Loucy (cell line): ENCODE measurements at regions not wholly inside any gene's neighbourhood (a gene's known extent, or its start where the extent isn't known, plus 50 kb on each side); places are given as distances from the start of the nearest gene placed in this dataset.

Experiments
- H2AFZ ChIP-seq: fragments of 200-600 bp; sonication (generic); 2 replicates; pipeline ENCODE4 v1.6.0; 2016; ENCODE audit warnings: antibody characterized with exemption, mild to moderate bottlenecking, low read length, moderate library complexity
- H3F3A ChIP-seq: fragments of 200-600 bp; 2 replicates; pipeline ENCODE4 v1.6.0; 2016; ENCODE audit warnings: antibody characterized with exemption, low read depth, mild to moderate bottlenecking
- H3K27me3 ChIP-seq: fragments of 200-600 bp; sonication (generic); 2 replicates; pipeline ENCODE4 v1.6.1; 2014; ENCODE audit warnings: low read length, mild to moderate bottlenecking; ENCODE audit not compliant: insufficient read depth, poor library complexity, severe bottlenecking
- H3K36me3 ChIP-seq: fragments of 200-600 bp; sonication (generic); 2 replicates; pipeline ENCODE4 v1.6.1; 2016; ENCODE audit warnings: low read length; ENCODE audit not compliant: insufficient read depth
- H3K4me1 ChIP-seq: fragments of 200-600 bp; sonication (generic); 2 replicates; pipeline ENCODE4 v1.5.1; 2014; ENCODE audit warnings: low read length, mild to moderate bottlenecking; ENCODE audit not compliant: insufficient read depth, poor library complexity, severe bottlenecking
- H3K4me2 ChIP-seq: fragments of 200-600 bp; sonication (generic); 2 replicates; pipeline ENCODE4 v1.6.0; 2014; ENCODE audit warnings: antibody characterized with exemption, low read length, low read depth, mild to moderate bottlenecking; ENCODE audit not compliant: poor library complexity, severe bottlenecking
- H3K4me3 ChIP-seq: fragments of 200-600 bp; sonication (generic); 2 replicates; pipeline ENCODE4 v1.5.1; 2014; ENCODE audit warnings: low read length, mild to moderate bottlenecking, mixed read lengths; ENCODE audit not compliant: poor library complexity, severe bottlenecking
- H3K79me2 ChIP-seq: fragments of 200-600 bp; sonication (generic); 2 replicates; pipeline ENCODE4 v1.6.1; 2014; ENCODE audit warnings: low read length; ENCODE audit not compliant: insufficient read depth
- H3K9ac ChIP-seq: fragments of 200-600 bp; sonication (generic); 2 replicates; pipeline ENCODE4 v1.6.0; 2014; ENCODE audit warnings: mild to moderate bottlenecking, low read depth, low read length, moderate library complexity; ENCODE audit not compliant: poor library complexity, severe bottlenecking
- H3K9me2 ChIP-seq: fragments of 200-600 bp; sonication (generic); replicated peaks from 2 replicates; pipeline ENCODE4 v1.6.1; 2016; ENCODE audit warnings: low read depth, low read length, mixed read lengths
- H3K9me3 ChIP-seq: fragments of 200-600 bp; sonication (generic); 2 replicates; pipeline ENCODE4 v1.6.1; 2014; ENCODE audit warnings: mild to moderate bottlenecking, antibody characterized with exemption, low read length, low read depth; ENCODE audit not compliant: insufficient read depth
- H4K20me1 ChIP-seq: fragments of 200-600 bp; sonication (generic); 2 replicates; pipeline ENCODE4 v1.6.0; 2014; ENCODE audit warnings: antibody characterized with exemption, low read length, mild to moderate bottlenecking; ENCODE audit not compliant: insufficient read depth, poor library complexity, severe bottlenecking
- CTCF ChIP-seq: fragments of 200-600 bp; sonication (generic); conservative IDR thresholded peaks from 2 replicates; pipeline ENCODE4 v1.5.1; 2014; ENCODE audit warnings: mild to moderate bottlenecking, antibody characterized with exemption, low read length
- EZH2phosphoT487 ChIP-seq: fragments of 200-600 bp; IDR thresholded peaks from 2 replicates; pipeline ENCODE4 v1.6.1; 2018; ENCODE audit warnings: antibody characterized with exemption, mild to moderate bottlenecking, moderate library complexity, borderline replicate concordance

- Histone ChIP-seq H3K4me1 (no peaks in the 10 kb centered on the region), H3K27me3 (no peaks in the 10 kb centered on the region), H2AFZ (no peak overlapping the region), H3K36me3 (no peaks in the 10 kb centered on the region), H3K4me3 (no peak overlapping the region), H3K9ac (no peak overlapping the region), H4K20me1 (no peaks in the 10 kb centered on the region), H3K9me3 (no peaks in the 10 kb centered on the region), H3F3A (no peaks in the 10 kb centered on the region), H3K4me2 (no peak overlapping the region), H3K9me2 (no peaks in the 10 kb centered on the region), H3K79me2 (no peaks in the 10 kb centered on the region)
- TF ChIP-seq EZH2phosphoT487 = no peak
- TF ChIP-seq CTCF = no peak
Measured at GRCh38 chr13:74912898-74913297, 569.1 kb downstream of the TBC1D4 start.

- Histone ChIP-seq H3K9me3 (no peaks in the 10 kb centered on the region), H3F3A (no peaks in the 10 kb centered on the region), H3K27me3 (no peaks in the 10 kb centered on the region), H3K79me2 (no peaks in the 10 kb centered on the region), H3K9me2 (no peaks in the 10 kb centered on the region), H3K36me3 (no peaks in the 10 kb centered on the region), H4K20me1 (no peaks in the 10 kb centered on the region), H3K4me3 (no peak overlapping the region), H2AFZ (no peak overlapping the region), H3K4me2 (no peak overlapping the region), H3K4me1 (no peaks in the 10 kb centered on the region), H3K9ac (no peak overlapping the region)
- TF ChIP-seq CTCF (no peak), EZH2phosphoT487 (no peak)
Measured at GRCh38 chr13:74910415-74910814, 571.6 kb downstream of the TBC1D4 start.

- Histone ChIP-seq H3K79me2 (no peaks in the 10 kb centered on the region), H3K36me3 (no peaks in the 10 kb centered on the region), H2AFZ (no peak overlapping the region), H3K4me1 (no peaks in the 10 kb centered on the region), H3K4me2 (no peak overlapping the region), H3K27me3 (no peaks in the 10 kb centered on the region), H3K9ac (no peak overlapping the region), H3K9me2 (no peaks in the 10 kb centered on the region), H3K4me3 (no peak overlapping the region), H3K9me3 (no peaks in the 10 kb centered on the region), H3F3A (no peaks in the 10 kb centered on the region), H4K20me1 (no peaks in the 10 kb centered on the region)
- TF ChIP-seq CTCF (no peak), EZH2phosphoT487 (no peak)
Measured at GRCh38 chr13:74907788-74908187, 574.2 kb downstream of the TBC1D4 start.
